GM23338 (cell line): ENCODE measurements at regions not wholly inside any gene's neighbourhood (a gene's known extent, or its start where the extent isn't known, plus 50 kb on each side); places are given as distances from the start of the nearest gene placed in this dataset.

Source experiments
- ATAC-seq: fragments of 200-7000 bp; cut with Tn5 transposase; 3 replicates; pipeline ENCODE4 v1.9.1; 2020
- DNase-seq: peaks from one replicate; pipeline ENCODE4 v3.0.0-alpha.2; 2015; ENCODE audit warnings: low spot score
- H2AFZ ChIP-seq: fragments of 200-600 bp; sonication (generic); 2 replicates; pipeline ENCODE4 v1.8.0; 2016; ENCODE audit warnings: antibody characterized with exemption, mild to moderate bottlenecking, moderate library complexity
- H3F3A ChIP-seq: fragments of 200-600 bp; sonication (generic); replicated peaks from 2 replicates; pipeline ENCODE4 v1.8.0; 2017; ENCODE audit warnings: antibody characterized with exemption, mixed run types, low read depth
- H3K27ac ChIP-seq: fragments of 200-600 bp; sonication (generic); 2 replicates; pipeline ENCODE4 v1.6.1; 2016; ENCODE audit warnings: low read depth
- H3K27me3 ChIP-seq: fragments of 200-600 bp; sonication (generic); 2 replicates; pipeline ENCODE4 v1.8.0; 2016; ENCODE audit warnings: mild to moderate bottlenecking, mixed run types, moderate library complexity; ENCODE audit not compliant: insufficient read depth
- H3K36me3 ChIP-seq: fragments of 200-600 bp; sonication (generic); 2 replicates; pipeline ENCODE4 v1.8.0; 2016; ENCODE audit warnings: mild to moderate bottlenecking; ENCODE audit not compliant: insufficient read depth
- H3K4me1 ChIP-seq: fragments of 200-600 bp; sonication (generic); 2 replicates; pipeline ENCODE4 v1.8.0; 2016; ENCODE audit warnings: mild to moderate bottlenecking, moderate library complexity; ENCODE audit not compliant: insufficient read depth
- H3K4me2 ChIP-seq: fragments of 200-600 bp; sonication (generic); 2 replicates; pipeline ENCODE4 v1.7.1; 2017; ENCODE audit warnings: mixed run types
- H3K4me3 ChIP-seq: fragments of 200-600 bp; sonication (generic); 2 replicates; pipeline ENCODE4 v1.6.1; 2016; ENCODE audit warnings: mixed run types
- H3K79me2 ChIP-seq: fragments of 200-600 bp; sonication (generic); replicated peaks from 2 replicates; pipeline ENCODE4 v1.8.0; 2017; ENCODE audit warnings: mild to moderate bottlenecking; ENCODE audit not compliant: insufficient read depth
- H3K9me2 ChIP-seq: fragments of 200-600 bp; sonication (generic); 2 replicates; pipeline ENCODE4 v1.8.0; 2017; ENCODE audit not compliant: insufficient read depth
- H4K20me1 ChIP-seq: fragments of 200-600 bp; sonication (generic); replicated peaks from 2 replicates; pipeline ENCODE4 v1.8.0; 2017; ENCODE audit warnings: mild to moderate bottlenecking; ENCODE audit not compliant: insufficient read depth
- H3K27ac Mint-ChIP-seq: 2 replicates; pipeline ENCODE4 v1.8.0; 2020; ENCODE audit warnings: inconsistent platforms, mild to moderate bottlenecking, moderate library complexity, mixed read lengths
- H3K27me3 Mint-ChIP-seq: 3 replicates; pipeline ENCODE4 v1.8.0; 2022; ENCODE audit warnings: low read depth, mild to moderate bottlenecking, moderate library complexity, mixed read lengths, inconsistent platforms; ENCODE audit not compliant: insufficient read depth, poor library complexity
- H3K36me3 Mint-ChIP-seq: 3 replicates; pipeline ENCODE4 v1.8.0; 2021; ENCODE audit warnings: low read depth, mild to moderate bottlenecking, inconsistent platforms, moderate library complexity, mixed read lengths
- H3K4me1 Mint-ChIP-seq: 3 replicates; pipeline ENCODE4 v1.8.0; 2020; ENCODE audit warnings: mild to moderate bottlenecking, inconsistent platforms, mixed read lengths
- H3K4me3 Mint-ChIP-seq: 3 replicates; pipeline ENCODE4 v1.8.0; 2021; ENCODE audit warnings: moderate library complexity, mild to moderate bottlenecking, inconsistent platforms, mixed read lengths
- H3K9me3 Mint-ChIP-seq: 3 replicates; pipeline ENCODE4 v1.8.0; 2020; ENCODE audit warnings: moderate library complexity, mild to moderate bottlenecking, inconsistent platforms, mixed read lengths
- CREB1 ChIP-seq: fragments of 250-450 bp; sonication (Bioruptor Pico); IDR thresholded peaks from 2 replicates; pipeline ENCODE4 v1.5.0; 2020; ENCODE audit warnings: low read depth, mild to moderate bottlenecking, moderate library complexity
- EZH2 ChIP-seq: fragments of 200-600 bp; sonication (generic); IDR thresholded peaks from one replicate; pipeline ENCODE4 v1.8.0; 2017; ENCODE audit warnings: antibody characterized with exemption, mild to moderate bottlenecking, low read depth; ENCODE audit not compliant: unreplicated experiment
- EZH2phosphoT487 ChIP-seq: fragments of 200-600 bp; sonication (generic); IDR thresholded peaks from one replicate; pipeline ENCODE4 v1.8.1; 2018; ENCODE audit warnings: antibody characterized with exemption; ENCODE audit not compliant: unreplicated experiment
- JUNB ChIP-seq: IDR thresholded peaks from one replicate; pipeline ENCODE4 v1.6.1; 2016; ENCODE audit warnings: antibody characterized with exemption; ENCODE audit not compliant: unreplicated experiment
- NANOG ChIP-seq: IDR thresholded peaks from 2 replicates; pipeline ENCODE4 v1.6.1; 2016; ENCODE audit warnings: antibody characterized with exemption, borderline replicate concordance
- POLR2AphosphoS5 ChIP-seq: IDR thresholded peaks from 2 replicates; pipeline ENCODE4 v1.6.1; 2016; ENCODE audit warnings: antibody characterized with exemption, low read depth
- STAT1 ChIP-seq: IDR thresholded peaks from one replicate; pipeline ENCODE4 v1.6.1; 2016; ENCODE audit warnings: antibody characterized with exemption; ENCODE audit not compliant: unreplicated experiment
- ZNF114 ChIP-seq: fragments of 250-450 bp; sonication (Bioruptor Pico); IDR thresholded peaks from 2 replicates; pipeline ENCODE4 v1.5.0; 2020; ENCODE audit warnings: mild to moderate bottlenecking, moderate library complexity
- ZNF331 ChIP-seq: fragments of 250-450 bp; sonication (Bioruptor Pico); IDR thresholded peaks from 2 replicates; pipeline ENCODE4 v1.5.0; 2020; ENCODE audit warnings: low read depth, mild to moderate bottlenecking, moderate library complexity
- TF ChIP-seq, protein P1 (sequence below), 2 experiments: fragments of 200-600 bp in 1 of 2; sonication (generic) in 1 of 2; conservative IDR thresholded peaks; 2 replicates each; pipeline versions ENCODE4 v1.5.1 to v1.6.1; 2016 to 2017; ENCODE audit warnings: antibody characterized with exemption in 2 of 2, low read depth in 2 of 2, mild to moderate bottlenecking in 2 of 2, moderate library complexity in 1 of 2
- TF ChIP-seq, protein P2 (sequence below): IDR thresholded peaks from 2 replicates; pipeline ENCODE4 v1.6.1; 2016; ENCODE audit warnings: antibody characterized with exemption
- TF ChIP-seq, protein P3 (sequence below): IDR thresholded peaks from one replicate; pipeline ENCODE4 v1.6.1; 2018; ENCODE audit warnings: antibody characterized with exemption; ENCODE audit not compliant: unreplicated experiment

DNA sequence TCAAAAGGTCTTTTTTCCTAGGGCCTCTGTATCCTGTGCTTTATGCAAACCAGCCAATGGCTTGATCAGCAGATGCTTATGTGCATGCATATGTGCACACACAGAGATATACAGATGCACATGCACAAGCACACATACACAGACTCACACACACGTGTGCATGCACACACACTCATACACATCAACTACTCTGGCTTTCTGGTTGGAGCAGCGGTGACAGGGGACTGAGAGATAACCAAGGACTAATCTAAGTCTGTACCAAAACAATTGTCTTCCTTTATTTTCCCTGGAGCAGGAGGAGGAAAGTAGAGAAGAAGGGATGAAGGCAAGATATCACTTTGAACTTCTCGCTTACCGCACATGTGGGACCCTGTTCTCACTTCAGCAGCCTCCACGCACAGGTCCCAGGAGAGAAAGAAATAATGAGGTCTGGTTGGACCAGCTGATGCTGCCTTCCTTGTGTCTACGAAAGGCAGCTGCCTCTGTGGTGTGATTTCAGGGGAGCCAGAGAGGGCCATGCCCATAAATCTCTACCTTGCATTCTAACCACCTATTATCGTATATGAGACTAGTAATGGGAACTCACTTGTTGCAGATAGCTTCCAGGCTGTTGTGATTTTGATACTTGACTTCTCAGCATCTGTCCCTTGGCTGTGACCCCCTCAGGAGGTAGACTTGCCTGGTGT, 338.0 kb downstream of the EN1 start:
- Histone ChIP-seq H4K20me1 (no peaks in the 10 kb centered on the region), H3K4me1 (no peaks in the 10 kb centered on the region), H3K36me3 (no peaks in the 10 kb centered on the region), H2AFZ (0 out of 2 replicates have a peak overlapping the region, but pooled peaks have one; percentile 28), H3K79me2 (no peaks in the 10 kb centered on the region), H3K4me3 (no peak overlapping the region), H3K27me3 (no peaks in the 10 kb centered on the region), H3K27ac (no peak overlapping the region), H3F3A (no peaks in the 10 kb centered on the region), H3K9me2 (no peaks in the 10 kb centered on the region), H3K4me2 (no peak overlapping the region)
- Mint-ChIP-seq H3K27me3 (no peaks in the 10 kb centered on the region), H3K27ac (no peak overlapping the region), H3K4me1 (peaks cover 3% of the 10 kb centered on the region; the same call in 2 of the 3 replicates), H3K9me3 (peaks cover 4% of the 10 kb centered on the region; the same call in 2 of the 3 replicates), H3K36me3 (peaks cover 3% of the 10 kb centered on the region; the same call in 1 of the 3 replicates), H3K4me3 (no peak overlapping the region)
- DNase-seq: no peak
- no peak for ATAC-seq
- TF ChIP-seq POLR2AphosphoS5 (no peak), JUNB (no peak), EZH2phosphoT487 (no peak)
- TF ChIP-seq, protein P1, sequence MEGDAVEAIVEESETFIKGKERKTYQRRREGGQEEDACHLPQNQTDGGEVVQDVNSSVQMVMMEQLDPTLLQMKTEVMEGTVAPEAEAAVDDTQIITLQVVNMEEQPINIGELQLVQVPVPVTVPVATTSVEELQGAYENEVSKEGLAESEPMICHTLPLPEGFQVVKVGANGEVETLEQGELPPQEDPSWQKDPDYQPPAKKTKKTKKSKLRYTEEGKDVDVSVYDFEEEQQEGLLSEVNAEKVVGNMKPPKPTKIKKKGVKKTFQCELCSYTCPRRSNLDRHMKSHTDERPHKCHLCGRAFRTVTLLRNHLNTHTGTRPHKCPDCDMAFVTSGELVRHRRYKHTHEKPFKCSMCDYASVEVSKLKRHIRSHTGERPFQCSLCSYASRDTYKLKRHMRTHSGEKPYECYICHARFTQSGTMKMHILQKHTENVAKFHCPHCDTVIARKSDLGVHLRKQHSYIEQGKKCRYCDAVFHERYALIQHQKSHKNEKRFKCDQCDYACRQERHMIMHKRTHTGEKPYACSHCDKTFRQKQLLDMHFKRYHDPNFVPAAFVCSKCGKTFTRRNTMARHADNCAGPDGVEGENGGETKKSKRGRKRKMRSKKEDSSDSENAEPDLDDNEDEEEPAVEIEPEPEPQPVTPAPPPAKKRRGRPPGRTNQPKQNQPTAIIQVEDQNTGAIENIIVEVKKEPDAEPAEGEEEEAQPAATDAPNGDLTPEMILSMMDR (conservative IDR thresholded peaks at IDR 0.05; ENCODE audit: low read depth in 2 of 2): no peak
- TF ChIP-seq, protein P2, sequence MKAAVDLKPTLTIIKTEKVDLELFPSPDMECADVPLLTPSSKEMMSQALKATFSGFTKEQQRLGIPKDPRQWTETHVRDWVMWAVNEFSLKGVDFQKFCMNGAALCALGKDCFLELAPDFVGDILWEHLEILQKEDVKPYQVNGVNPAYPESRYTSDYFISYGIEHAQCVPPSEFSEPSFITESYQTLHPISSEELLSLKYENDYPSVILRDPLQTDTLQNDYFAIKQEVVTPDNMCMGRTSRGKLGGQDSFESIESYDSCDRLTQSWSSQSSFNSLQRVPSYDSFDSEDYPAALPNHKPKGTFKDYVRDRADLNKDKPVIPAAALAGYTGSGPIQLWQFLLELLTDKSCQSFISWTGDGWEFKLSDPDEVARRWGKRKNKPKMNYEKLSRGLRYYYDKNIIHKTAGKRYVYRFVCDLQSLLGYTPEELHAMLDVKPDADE: no peak

DNA sequence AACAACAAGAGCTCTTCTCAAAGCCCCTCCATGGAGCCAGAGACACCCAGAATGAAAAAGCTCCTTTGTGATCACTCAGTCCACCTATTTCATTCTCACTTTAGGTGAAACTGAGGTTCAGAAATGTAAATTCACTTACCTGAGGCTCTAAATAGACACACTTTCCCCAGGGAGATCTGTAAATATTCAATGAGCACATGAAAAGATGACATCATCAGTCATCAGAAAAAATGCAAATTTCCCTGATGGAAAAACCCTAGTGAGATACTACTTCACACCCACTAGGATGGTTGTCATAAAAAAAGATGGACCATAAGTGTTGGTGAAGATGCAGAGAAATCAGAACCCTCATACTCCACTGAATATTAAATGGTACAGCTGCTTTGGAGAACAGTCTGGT, 339.2 kb downstream of the EN1 start:
- H3K27ac ChIP-seq: no peak overlapping the region
- ATAC-seq: no peak
- Mint-ChIP-seq H3K36me3 (no peaks in the 10 kb centered on the region), H3K4me3 (no peak overlapping the region), H3K4me1 (peaks cover 9% of the 10 kb centered on the region), H3K27ac (no peak overlapping the region), H3K27me3 (peaks cover 2% of the 10 kb centered on the region), H3K9me3 (no peaks in the 10 kb centered on the region; the same call in 2 of the 3 replicates)
- no peaks in the 10 kb centered on the region for H3K9me2 ChIP-seq
- no peaks in the 10 kb centered on the region for H3K36me3 ChIP-seq
- H2AFZ ChIP-seq: no peak overlapping the region
- H3F3A ChIP-seq: no peaks in the 10 kb centered on the region
- no peak overlapping the region for H3K4me2 ChIP-seq
- no peaks in the 10 kb centered on the region for H3K27me3 ChIP-seq
- H3K79me2 ChIP-seq: no peaks in the 10 kb centered on the region
- DNase-seq: no peak
- H3K4me1 ChIP-seq: no peaks in the 10 kb centered on the region
- no peaks in the 10 kb centered on the region for H4K20me1 ChIP-seq
- no peak overlapping the region for H3K4me3 ChIP-seq
- TF ChIP-seq CREB1 (CRISPR knock-in tag) (no peak), NANOG (no peak), EZH2phosphoT487 (no peak), POLR2AphosphoS5 (no peak), ZNF114 (CRISPR knock-in tag) (no peak), JUNB (no peak), STAT1 (no peak), EZH2 (no peak), ZNF331 (CRISPR knock-in tag) (no peak)
- TF ChIP-seq, protein P2: no peak
- TF ChIP-seq, protein P1 (conservative IDR thresholded peaks at IDR 0.05; ENCODE audit: low read depth in 2 of 2): no peak
- TF ChIP-seq, protein P3, sequence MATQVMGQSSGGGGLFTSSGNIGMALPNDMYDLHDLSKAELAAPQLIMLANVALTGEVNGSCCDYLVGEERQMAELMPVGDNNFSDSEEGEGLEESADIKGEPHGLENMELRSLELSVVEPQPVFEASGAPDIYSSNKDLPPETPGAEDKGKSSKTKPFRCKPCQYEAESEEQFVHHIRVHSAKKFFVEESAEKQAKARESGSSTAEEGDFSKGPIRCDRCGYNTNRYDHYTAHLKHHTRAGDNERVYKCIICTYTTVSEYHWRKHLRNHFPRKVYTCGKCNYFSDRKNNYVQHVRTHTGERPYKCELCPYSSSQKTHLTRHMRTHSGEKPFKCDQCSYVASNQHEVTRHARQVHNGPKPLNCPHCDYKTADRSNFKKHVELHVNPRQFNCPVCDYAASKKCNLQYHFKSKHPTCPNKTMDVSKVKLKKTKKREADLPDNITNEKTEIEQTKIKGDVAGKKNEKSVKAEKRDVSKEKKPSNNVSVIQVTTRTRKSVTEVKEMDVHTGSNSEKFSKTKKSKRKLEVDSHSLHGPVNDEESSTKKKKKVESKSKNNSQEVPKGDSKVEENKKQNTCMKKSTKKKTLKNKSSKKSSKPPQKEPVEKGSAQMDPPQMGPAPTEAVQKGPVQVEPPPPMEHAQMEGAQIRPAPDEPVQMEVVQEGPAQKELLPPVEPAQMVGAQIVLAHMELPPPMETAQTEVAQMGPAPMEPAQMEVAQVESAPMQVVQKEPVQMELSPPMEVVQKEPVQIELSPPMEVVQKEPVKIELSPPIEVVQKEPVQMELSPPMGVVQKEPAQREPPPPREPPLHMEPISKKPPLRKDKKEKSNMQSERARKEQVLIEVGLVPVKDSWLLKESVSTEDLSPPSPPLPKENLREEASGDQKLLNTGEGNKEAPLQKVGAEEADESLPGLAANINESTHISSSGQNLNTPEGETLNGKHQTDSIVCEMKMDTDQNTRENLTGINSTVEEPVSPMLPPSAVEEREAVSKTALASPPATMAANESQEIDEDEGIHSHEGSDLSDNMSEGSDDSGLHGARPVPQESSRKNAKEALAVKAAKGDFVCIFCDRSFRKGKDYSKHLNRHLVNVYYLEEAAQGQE: no peak
